Hepatocyte (in vitro differentiated cells): ENCODE measurements at regions not wholly inside any gene's neighbourhood (a gene's known extent, or its start where the extent isn't known, plus 50 kb on each side); places are given as distances from the start of the nearest gene placed in this dataset.
A peak's percentile ranks its signal among the peaks of the same experiment; 100 is the strongest.

Experiments
- DNase-seq: peaks from one replicate; pipeline ENCODE4 v3.0.0-alpha.2; 2016; ENCODE audit warnings: low spot score
- H2AFZ ChIP-seq: fragments of 200-600 bp; sonication (generic); 2 replicates; pipeline ENCODE4 v1.6.0; 2016; ENCODE audit warnings: antibody characterized with exemption, mild to moderate bottlenecking
- H3K27ac ChIP-seq: fragments of 200-600 bp; sonication (generic); 2 replicates; pipeline ENCODE4 v1.5.1; 2016; ENCODE audit warnings: mild to moderate bottlenecking
- H3K27me3 ChIP-seq: fragments of 200-600 bp; sonication (generic); 2 replicates; pipeline ENCODE4 v1.6.1; 2016
- H3K36me3 ChIP-seq: fragments of 200-600 bp; sonication (generic); replicated peaks from 2 replicates; pipeline ENCODE4 v1.5.1; 2016; ENCODE audit warnings: low read depth; ENCODE audit not compliant: insufficient read depth
- H3K4me1 ChIP-seq: fragments of 200-600 bp; sonication (generic); 2 replicates; pipeline ENCODE4 v1.5.1; 2016; ENCODE audit warnings: mild to moderate bottlenecking, moderate library complexity; ENCODE audit not compliant: insufficient read depth
- H3K4me2 ChIP-seq: fragments of 200-600 bp; sonication (generic); 2 replicates; pipeline ENCODE4 v1.6.0; 2016
- H3K4me3 ChIP-seq: fragments of 200-600 bp; sonication (generic); 2 replicates; pipeline ENCODE4 v1.5.1; 2016; ENCODE audit warnings: mild to moderate bottlenecking
- H3K79me2 ChIP-seq: fragments of 200-600 bp; sonication (generic); 2 replicates; pipeline ENCODE4 v1.6.0; 2017; ENCODE audit warnings: mild to moderate bottlenecking
- H3K9me2 ChIP-seq: fragments of 200-600 bp; sonication (generic); replicated peaks from 2 replicates; pipeline ENCODE4 v1.6.0; 2017; ENCODE audit warnings: mild to moderate bottlenecking; ENCODE audit not compliant: insufficient read depth
- H3K9me3 ChIP-seq: fragments of 200-600 bp; sonication (generic); 2 replicates; pipeline ENCODE4 v1.5.1; 2016; ENCODE audit warnings: low read depth, mild to moderate bottlenecking
- H4K20me1 ChIP-seq: fragments of 200-600 bp; sonication (generic); 2 replicates; pipeline ENCODE4 v1.6.0; 2016; ENCODE audit warnings: mild to moderate bottlenecking; ENCODE audit not compliant: insufficient read depth, poor library complexity, severe bottlenecking
- CTCF ChIP-seq: fragments of 200-600 bp; sonication (generic); IDR thresholded peaks from 2 replicates; pipeline ENCODE4 v1.5.1; 2016; ENCODE audit warnings: antibody characterized with exemption, mild to moderate bottlenecking; ENCODE audit not compliant: poor library complexity
- EZH2 ChIP-seq: fragments of 200-600 bp; sonication (generic); IDR thresholded peaks from 2 replicates; pipeline ENCODE4 v1.6.1; 2016; ENCODE audit warnings: antibody characterized with exemption, mild to moderate bottlenecking, borderline replicate concordance
- EZH2phosphoT487 ChIP-seq: fragments of 200-600 bp; sonication (generic); IDR thresholded peaks from one replicate; pipeline ENCODE4 v1.6.1; 2018; ENCODE audit warnings: antibody characterized with exemption, mild to moderate bottlenecking, low read depth, moderate library complexity; ENCODE audit not compliant: unreplicated experiment, severe bottlenecking
- WGBS: methylation state at CpG from one replicate; pipeline ENCODE4 v1.1.6; 2016; ENCODE audit warnings: low lambda C conversion rate; ENCODE audit errors: missing lambda C conversion rate; 5-methylcytosine and 5-hydroxymethylcytosine counted together

- Histone ChIP-seq H3K36me3 (no peaks in the 10 kb centered on the region), H4K20me1 (no peaks in the 10 kb centered on the region), H2AFZ (no peak overlapping the region), H3K9me2 (no peaks in the 10 kb centered on the region), H3K4me2 (no peak overlapping the region), H3K27me3 (no peaks in the 10 kb centered on the region), H3K79me2 (no peaks in the 10 kb centered on the region), H3K27ac (no peak overlapping the region), H3K9me3 (no peaks in the 10 kb centered on the region), H3K4me1 (no peaks in the 10 kb centered on the region), H3K4me3 (no peak overlapping the region)
- DNase-seq = no peak
- TF ChIP-seq EZH2phosphoT487 = no peak
- TF ChIP-seq CTCF = no peak
- TF ChIP-seq EZH2 = no peak
These were observed 469.3 kb downstream of the METTL4 start for GRCh38 chr18:2102022-2102421.

- 90% methylated on average over 2 of the region's 2 CpGs for WGBS
- Histone ChIP-seq H3K27ac (no peak overlapping the region), H3K9me3 (no peaks in the 10 kb centered on the region), H3K4me3 (no peak overlapping the region), H3K4me2 (no peak overlapping the region), H3K9me2 (no peaks in the 10 kb centered on the region), H3K4me1 (no peaks in the 10 kb centered on the region), H3K79me2 (no peaks in the 10 kb centered on the region), H3K27me3 (no peaks in the 10 kb centered on the region), H4K20me1 (no peaks in the 10 kb centered on the region), H2AFZ (no peak overlapping the region), H3K36me3 (no peaks in the 10 kb centered on the region)
- no peak for DNase-seq
- no peak for TF ChIP-seq EZH2
- no peak for TF ChIP-seq EZH2phosphoT487
- no peak for TF ChIP-seq CTCF
These were observed 468.0 kb downstream of the METTL4 start for GRCh38 chr18:2103299-2103698.

GRCh38 chr18:2104620-2105462 lies 466.5 kb downstream of the METTL4 start:
- Histone ChIP-seq H3K9me2 (no peaks in the 10 kb centered on the region), H3K79me2 (no peaks in the 10 kb centered on the region), H3K4me2 (no peak overlapping the region), H3K9me3 (no peaks in the 10 kb centered on the region), H2AFZ (no peak overlapping the region), H4K20me1 (no peaks in the 10 kb centered on the region), H3K4me1 (no peaks in the 10 kb centered on the region), H3K27me3 (no peaks in the 10 kb centered on the region), H3K27ac (no peak overlapping the region), H3K36me3 (no peaks in the 10 kb centered on the region), H3K4me3 (no peak overlapping the region)
- DNase-seq = peak; percentile 56
- TF ChIP-seq CTCF = peak; percentile 62
- TF ChIP-seq EZH2phosphoT487 = no peak
- 45% methylated on average over 16 of the region's 16 CpGs for WGBS

GRCh38 chr18:2108591-2108990 lies 462.7 kb downstream of the METTL4 start:
- no peaks in the 10 kb centered on the region for H3K4me1 ChIP-seq
- no peaks in the 10 kb centered on the region for H3K79me2 ChIP-seq
- H3K4me3 ChIP-seq = no peak overlapping the region
- H3K9me3 ChIP-seq = no peaks in the 10 kb centered on the region
- DNase-seq = no peak
- 85% methylated on average over 6 of the region's 6 CpGs for WGBS
- no peaks in the 10 kb centered on the region for H3K9me2 ChIP-seq
- H3K27ac ChIP-seq = no peak overlapping the region
- no peak overlapping the region for H3K4me2 ChIP-seq
- no peaks in the 10 kb centered on the region for H4K20me1 ChIP-seq
- no peaks in the 10 kb centered on the region for H3K27me3 ChIP-seq
- no peaks in the 10 kb centered on the region for H3K36me3 ChIP-seq
- no peak for TF ChIP-seq CTCF
- no peak for TF ChIP-seq EZH2
- TF ChIP-seq EZH2phosphoT487 = no peak
- H2AFZ ChIP-seq = no peak overlapping the region
